Psoas muscle (tissue), 7 donors: ENCODE measurements at regions not wholly inside any gene's neighbourhood (a gene's known extent, or its start where the extent isn't known, plus 50 kb on each side); places are given as distances from the start of the nearest gene placed in this dataset.

ENCODE experiments used
- ATAC-seq, 4 donors: fragments of 200-7000 bp; cut with Tn5 transposase; one replicate each; pipeline ENCODE4 v1.9.1; 2020; ENCODE audit warnings: moderate library complexity in 3 of 4, mild to moderate bottlenecking in 2 of 4
- DNase-seq, 2 donors: peaks; one replicate each; pipeline ENCODE4 v3.0.0-alpha.2; 2020
- H3K27ac ChIP-seq: fragments of 200-600 bp; one replicate; pipeline ENCODE4 v1.8.0; 2022
- H3K27me3 ChIP-seq, 3 donors: fragments of 200-600 bp in 1 of 3; one replicate each; pipeline versions ENCODE4 v1.6.1 to v1.8.0; 2013 to 2022; ENCODE audit warnings: low read length in 2 of 3, mild to moderate bottlenecking in 2 of 3, moderate library complexity in 1 of 3; ENCODE audit not compliant: insufficient read depth in 3 of 3
- H3K36me3 ChIP-seq, 2 donors: fragments of 200-600 bp in 1 of 2; one replicate each; pipeline versions ENCODE4 v1.6.1 to v1.8.0; 2013 to 2022; ENCODE audit warnings: low read depth in 1 of 2, mild to moderate bottlenecking in 1 of 2, moderate library complexity in 1 of 2; ENCODE audit not compliant: insufficient read depth in 1 of 2
- H3K4me1 ChIP-seq: fragments of 200-600 bp; one replicate; pipeline ENCODE4 v1.8.0; 2022
- H3K4me3 ChIP-seq: fragments of 200-600 bp; one replicate; pipeline ENCODE4 v1.8.0; 2022; ENCODE audit warnings: mild to moderate bottlenecking
- H3K9me3 ChIP-seq: fragments of 200-600 bp; one replicate; pipeline ENCODE4 v1.8.0; 2022
- WGBS, 3 donors: extraction: QIAGEN DNeasy Blood & Tissue Kit; methylation state at CpG; one replicate each; pipeline versions ENCODE4 v1.1.6 to v1.1.7; 2013; 5-methylcytosine and 5-hydroxymethylcytosine counted together
- intact Hi-C, 2 donors: fragments of 100-400 bp; cut with DNase I; formaldehyde crosslinking; loops; one replicate each; pipeline versions ENCODE4 v1.11.0 to v1.14.2; 2022
- TF ChIP-seq, protein P1 (sequence below): fragments of 200-600 bp; IDR thresholded peaks from one replicate; pipeline ENCODE4 v1.8.0; 2022; ENCODE audit warnings: antibody characterized with exemption
- donor health status: healthy with polysubstance abuse.
- donor health status: DM: no; HTN: no; CAD: no; lungs with moderate emphysema.
- donor health status: Bipolar disorder and iron deficiency.
- donor health status: healthy.
- donor health status: DM: yes; HTN: yes; CAD: no.
- donor health status: DM: no; HTN: no; CAD: no.
- donor health status: DM: yes; HTN: yes; CAD: no.

DNA sequence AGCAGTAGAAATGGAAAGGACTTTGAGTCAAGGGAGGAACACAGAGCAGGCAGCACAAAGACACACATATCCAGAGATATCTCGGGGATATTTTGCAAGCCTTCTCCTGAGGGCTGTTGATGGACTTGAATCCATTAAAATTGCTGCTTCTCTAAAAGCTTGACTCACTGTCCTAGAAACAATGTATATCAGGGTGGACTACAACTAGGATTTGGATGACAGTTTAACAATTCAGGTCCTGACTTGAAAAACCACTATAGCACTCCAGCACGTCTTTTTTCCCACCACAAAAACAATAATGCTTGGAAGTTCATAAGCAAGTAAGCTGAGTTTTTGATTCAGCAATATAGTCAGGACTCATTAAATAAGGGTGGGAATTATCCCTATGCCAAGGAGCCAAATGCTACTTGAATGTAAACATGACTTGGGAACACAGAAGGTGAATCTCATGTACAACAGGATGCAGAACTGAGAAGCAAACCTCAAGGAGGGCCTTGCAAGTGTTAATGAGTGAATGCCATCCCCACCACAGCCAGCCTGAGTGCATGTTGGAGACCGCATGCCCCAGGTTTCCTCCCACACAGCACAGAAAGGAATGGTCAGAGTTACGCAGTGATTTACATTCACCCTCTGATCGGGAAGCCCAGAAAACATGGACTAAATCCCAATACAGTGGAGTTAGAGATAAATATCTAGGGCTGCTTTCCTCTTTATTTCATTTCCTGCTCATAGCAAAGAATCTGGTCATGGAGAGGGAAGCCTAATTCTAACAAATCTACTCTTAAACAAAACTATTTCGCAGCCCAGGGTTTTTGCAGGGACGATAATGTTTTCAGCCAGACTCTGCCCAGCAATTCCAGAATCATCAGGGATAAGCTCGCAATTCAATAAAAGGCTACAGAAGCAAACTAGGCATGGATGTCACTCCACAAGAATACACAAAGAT lies 98.4 kb upstream of the OR9G4 start:
- TF ChIP-seq, protein P1, sequence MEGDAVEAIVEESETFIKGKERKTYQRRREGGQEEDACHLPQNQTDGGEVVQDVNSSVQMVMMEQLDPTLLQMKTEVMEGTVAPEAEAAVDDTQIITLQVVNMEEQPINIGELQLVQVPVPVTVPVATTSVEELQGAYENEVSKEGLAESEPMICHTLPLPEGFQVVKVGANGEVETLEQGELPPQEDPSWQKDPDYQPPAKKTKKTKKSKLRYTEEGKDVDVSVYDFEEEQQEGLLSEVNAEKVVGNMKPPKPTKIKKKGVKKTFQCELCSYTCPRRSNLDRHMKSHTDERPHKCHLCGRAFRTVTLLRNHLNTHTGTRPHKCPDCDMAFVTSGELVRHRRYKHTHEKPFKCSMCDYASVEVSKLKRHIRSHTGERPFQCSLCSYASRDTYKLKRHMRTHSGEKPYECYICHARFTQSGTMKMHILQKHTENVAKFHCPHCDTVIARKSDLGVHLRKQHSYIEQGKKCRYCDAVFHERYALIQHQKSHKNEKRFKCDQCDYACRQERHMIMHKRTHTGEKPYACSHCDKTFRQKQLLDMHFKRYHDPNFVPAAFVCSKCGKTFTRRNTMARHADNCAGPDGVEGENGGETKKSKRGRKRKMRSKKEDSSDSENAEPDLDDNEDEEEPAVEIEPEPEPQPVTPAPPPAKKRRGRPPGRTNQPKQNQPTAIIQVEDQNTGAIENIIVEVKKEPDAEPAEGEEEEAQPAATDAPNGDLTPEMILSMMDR, result no peak
- WGBS, 3 donors, result 39 to 51% (median 42%) methylated on average over 8 of the region's 8 CpGs
- no peak overlapping the region for H3K4me3 ChIP-seq
- no peaks in the 10 kb centered on the region for H3K9me3 ChIP-seq
- intact Hi-C loops, result loop anchor here (10.0 kb wide), 2 partner anchors 398 to 498 kb away; no protein-coding TSS in a partner anchor
- H3K27me3 ChIP-seq, result peaks cover 0 to 2% (median 0%) of the 10 kb centered on the region in 3 donors
- no peaks in the 10 kb centered on the region for H3K4me1 ChIP-seq
- DNase-seq (no peak), ATAC-seq (no peak)
- no peak overlapping the region for H3K27ac ChIP-seq
- no peaks in the 10 kb centered on the region for H3K36me3 ChIP-seq

DNA sequence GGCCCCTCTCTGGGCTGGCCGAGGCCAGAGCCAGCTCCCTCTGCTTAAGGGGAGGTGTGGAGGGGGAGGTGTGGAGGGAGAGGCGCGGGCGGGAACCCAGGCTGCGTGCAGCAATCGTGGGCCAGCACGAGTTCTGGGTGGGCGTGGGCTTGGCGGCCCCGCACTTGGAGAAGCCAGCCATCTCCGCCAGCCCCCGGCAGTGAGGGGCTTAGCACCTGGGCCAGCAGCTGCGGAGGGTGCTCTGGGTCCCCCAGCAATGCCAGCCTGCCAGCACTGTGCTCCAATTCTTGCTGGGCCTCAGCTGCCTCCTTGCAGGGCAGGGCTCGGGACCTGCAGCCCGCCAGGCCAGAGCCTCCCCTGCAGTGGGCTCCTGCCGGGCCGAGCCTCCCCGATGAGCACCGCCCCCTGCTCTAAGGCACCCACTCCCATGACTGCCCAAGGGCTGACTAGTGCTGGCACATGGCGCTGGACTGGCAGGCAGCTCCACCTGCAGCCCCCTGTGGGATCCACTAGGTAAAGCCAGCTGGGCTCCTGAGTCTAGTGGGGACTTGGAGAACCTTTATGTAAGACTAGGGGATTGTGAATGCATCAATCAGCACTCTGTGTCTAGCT lies 96.7 kb upstream of the OR9G4 start:
- Histone ChIP-seq H3K27ac (no peak overlapping the region), H3K4me3 (no peak overlapping the region), H3K36me3 (no peaks in the 10 kb centered on the region), H3K9me3 (no peaks in the 10 kb centered on the region), H3K27me3 (peaks cover 0 to 2% (median 0%) of the 10 kb centered on the region in 3 donors), H3K4me1 (no peaks in the 10 kb centered on the region)
- whole genome bisulfite sequencing, 3 donors, result 88 to 90% (median 88%) methylated on average over 20 of the region's 20 CpGs
- DNase-seq (peak in 1 of 2 donors; percentile 32), ATAC-seq (no peak)
- TF ChIP-seq, protein P1, result no peak
- intact Hi-C loops, result loop anchor here (10.0 kb wide), 2 partner anchors 400 to 500 kb away; no protein-coding TSS in a partner anchor

DNA sequence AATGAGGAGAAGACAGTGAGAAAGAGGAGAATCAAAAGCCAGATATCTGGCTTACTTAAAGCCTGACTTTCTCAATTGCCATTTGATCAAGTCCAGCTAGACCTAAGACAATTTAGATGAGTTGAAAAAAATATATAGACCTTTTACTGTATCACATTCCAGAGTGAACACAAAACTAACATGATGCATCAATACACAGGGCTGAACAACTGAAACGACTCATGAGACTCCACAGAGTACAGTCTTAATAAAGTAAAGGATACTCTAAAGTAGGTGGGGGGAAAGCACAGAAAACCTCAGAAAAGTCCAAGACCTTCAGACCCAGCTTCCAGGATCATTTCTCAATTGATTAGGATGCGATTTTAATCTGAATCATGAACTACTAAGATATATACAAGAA lies 95.3 kb upstream of the OR9G4 start:
- H3K27me3 ChIP-seq, result peaks cover 0 to 2% (median 0%) of the 10 kb centered on the region in 3 donors
- H3K27ac ChIP-seq, result no peak overlapping the region
- TF ChIP-seq, protein P1, result no peak
- DNase-seq, result no peak
- no peaks in the 10 kb centered on the region for H3K4me1 ChIP-seq
- no peaks in the 10 kb centered on the region for H3K9me3 ChIP-seq
- intact Hi-C loops, result loop anchor here (5.0 to 10.0 kb wide), 3 partner anchors 288 to 501 kb away; no protein-coding TSS in a partner anchor
- H3K4me3 ChIP-seq, result no peak overlapping the region
- no peak for ATAC-seq
- 74 to 87% (median 84%) methylated on average over 2 of the region's 2 CpGs for WGBS, 3 donors
- H3K36me3 ChIP-seq, result no peaks in the 10 kb centered on the region

DNA sequence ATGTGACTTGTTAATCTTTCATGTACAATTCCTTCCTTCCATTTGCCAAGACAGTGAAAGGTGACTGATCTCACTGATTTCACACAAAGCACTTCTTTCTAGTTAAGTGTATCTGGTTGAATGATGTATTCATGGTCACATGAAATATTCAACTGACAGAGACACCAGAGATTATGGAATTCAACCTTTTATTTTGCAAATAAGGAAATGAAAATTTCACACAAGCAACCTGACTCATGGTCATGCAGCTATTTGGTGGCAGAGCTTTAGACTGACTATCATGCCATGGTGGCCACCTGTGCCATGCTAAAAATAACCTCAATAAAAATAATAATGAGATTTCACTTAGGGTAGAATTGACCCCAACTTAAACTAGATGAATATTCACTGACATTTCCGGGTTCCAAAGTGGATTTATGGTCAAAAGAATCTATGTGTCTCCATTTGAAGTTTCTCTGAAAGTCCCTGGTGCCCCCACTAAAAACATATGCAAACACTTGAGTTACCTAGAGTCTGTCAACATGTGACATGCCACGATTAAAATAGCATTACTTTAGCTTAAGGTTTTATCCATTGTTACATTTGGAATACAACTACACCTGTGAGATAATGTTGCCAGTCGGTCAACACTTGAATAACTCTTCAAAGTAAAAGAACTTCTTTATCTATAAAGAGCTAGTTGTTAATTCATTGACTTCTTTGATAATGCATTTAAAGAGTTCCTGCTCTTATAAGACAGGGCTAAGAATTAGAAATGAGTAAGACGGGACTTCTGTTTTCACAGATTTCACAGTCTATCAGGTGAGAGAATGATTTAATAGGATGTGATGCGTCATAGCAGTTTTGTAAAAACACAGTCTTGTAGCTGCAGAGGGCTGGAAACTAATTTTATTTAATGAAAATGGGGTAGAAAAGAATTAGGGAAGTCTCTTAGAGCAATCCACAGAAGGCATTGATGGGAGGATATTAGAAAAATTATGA lies 94.6 kb upstream of the OR9G4 start:
- 69 to 76% (median 75%) methylated on average over 5 of the region's 5 CpGs for WGBS, 3 donors
- ATAC-seq (no peak), DNase-seq (no peak)
- intact Hi-C loops, result loop anchor here (5.0 to 10.0 kb wide), 3 partner anchors 289 to 502 kb away; no protein-coding TSS in a partner anchor
- TF ChIP-seq, protein P1, result no peak
- no peaks in the 10 kb centered on the region for H3K4me1 ChIP-seq
- H3K27ac ChIP-seq, result no peak overlapping the region
- peaks cover 0 to 2% (median 0%) of the 10 kb centered on the region in 3 donors for H3K27me3 ChIP-seq
- H3K36me3 ChIP-seq, result no peaks in the 10 kb centered on the region
- H3K9me3 ChIP-seq, result no peaks in the 10 kb centered on the region
- no peak overlapping the region for H3K4me3 ChIP-seq
